H1 (cell line): ENCODE measurements at regions not wholly inside any gene's neighbourhood (a gene's known extent, or its start where the extent isn't known, plus 50 kb on each side); places are given as distances from the start of the nearest gene placed in this dataset.

Experiments
- EP300 ChIP-seq, 2 experiments: IDR thresholded peaks; 1 replicate in 1 of 2; 2 replicates in 1 of 2; pipeline ENCODE4 v1.6.1; 2011 to 2012; ENCODE audit warnings: low read depth in 2 of 2, low read length in 2 of 2, mild to moderate bottlenecking in 2 of 2, borderline replicate concordance in 1 of 2, inconsistent platforms in 1 of 2, moderate library complexity in 1 of 2
- EZH2 ChIP-seq: fragments of 200-600 bp; sonication (generic); IDR thresholded peaks from 2 replicates; pipeline ENCODE4 v1.7.1; 2012; ENCODE audit warnings: low read depth, mild to moderate bottlenecking, moderate library complexity, low read length, inconsistent platforms; ENCODE audit not compliant: severe bottlenecking
- JUN ChIP-seq: IDR thresholded peaks from 2 replicates; pipeline ENCODE4 v1.6.1; 2011; ENCODE audit warnings: low read depth, mild to moderate bottlenecking, improper control_type of control experiment, low read length
- SP1 ChIP-seq: IDR thresholded peaks from 2 replicates; pipeline ENCODE4 v1.6.1; 2011; ENCODE audit warnings: low read depth, low read length
- TBP ChIP-seq: IDR thresholded peaks from 2 replicates; pipeline ENCODE4 v1.6.1; 2011; ENCODE audit warnings: low read depth, low read length, improper control_type of control experiment
- YY1 ChIP-seq: IDR thresholded peaks from 2 replicates; pipeline ENCODE4 v1.6.1; 2011; ENCODE audit warnings: low read depth, mild to moderate bottlenecking, low read length
- ZNF274 ChIP-seq: IDR thresholded peaks from 2 replicates; pipeline ENCODE4 v1.7.0; 2012; ENCODE audit warnings: low read length, borderline replicate concordance; ENCODE audit errors: extremely low read depth

DNA sequence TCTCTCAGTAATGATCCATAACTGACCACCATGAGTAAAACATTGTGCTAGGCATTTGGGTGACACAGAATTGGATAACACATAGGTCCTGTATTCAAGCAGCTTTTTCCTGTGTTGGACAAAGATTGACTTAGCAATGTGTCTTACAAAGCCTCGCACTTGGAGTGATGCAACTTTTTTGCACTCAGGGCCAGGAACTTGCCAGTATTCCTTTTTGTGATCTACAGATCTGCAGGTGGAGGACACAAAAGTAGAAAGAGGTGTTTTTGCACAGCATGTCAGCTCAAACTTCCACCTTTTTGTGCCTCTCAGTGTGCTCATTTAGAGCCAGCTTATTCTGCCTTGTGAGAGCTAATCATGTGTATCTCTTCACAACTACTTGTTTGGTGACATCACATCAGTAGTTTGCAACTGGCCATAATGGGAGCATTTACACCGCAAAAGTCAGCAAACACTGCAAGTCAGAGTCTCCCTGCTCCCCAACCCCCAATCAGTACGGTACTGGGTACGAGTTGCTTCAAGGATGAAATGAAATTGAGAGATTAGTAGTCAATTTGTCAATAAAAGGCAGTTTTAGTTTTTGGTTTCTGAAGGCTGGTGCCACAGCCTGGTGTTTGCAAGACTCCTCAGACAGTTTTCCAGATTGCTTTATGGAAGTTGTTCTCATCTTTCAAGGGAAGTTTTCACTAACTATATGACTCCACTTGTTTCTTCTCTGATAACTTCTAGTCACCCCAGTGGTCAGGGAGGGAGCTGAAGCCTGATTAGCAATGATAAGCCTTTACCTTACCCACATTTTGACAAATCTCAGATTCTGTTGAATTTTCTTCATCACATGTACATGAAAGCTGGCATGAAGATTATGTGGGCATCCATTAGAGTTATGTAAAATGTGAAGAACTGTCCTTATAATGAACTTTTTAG is 149.1 kb downstream of the PDCD6IP start:
- TF ChIP-seq EP300 (IDR thresholded peaks at IDR 0.05; ENCODE audit: borderline replicate concordance in 1 of 2, low read depth in 2 of 2, low read length in 2 of 2) (no peak), ZNF274 (no peak), TBP (no peak), EZH2 (no peak), SP1 (no peak), YY1 (no peak), JUN (no peak)
